Esophagus muscularis mucosa (tissue), 4 donors: ENCODE measurements at regions not wholly inside any gene's neighbourhood (a gene's known extent, or its start where the extent isn't known, plus 50 kb on each side); places are given as distances from the start of the nearest gene placed in this dataset.

Experiments
- EP300 ChIP-seq: sonication (generic); formaldehyde crosslinking; IDR thresholded peaks from one replicate; pipeline ENCODE4 v1.6.1; 2017; ENCODE audit warnings: antibody characterized with exemption
- POLR2AphosphoS5 ChIP-seq, 2 donors: sonication (generic); formaldehyde crosslinking; IDR thresholded peaks; one replicate each; pipeline ENCODE4 v1.6.1; 2017; ENCODE audit warnings: antibody characterized with exemption in 2 of 2
- TF ChIP-seq, protein P1 (sequence below), 3 experiments: fragments of 200-600 bp in 2 of 3; fragments of 450-650 bp in 1 of 3; sonication (generic) in 2 of 3; IDR thresholded peaks; one replicate each; pipeline ENCODE4 v1.5.1; 2017 to 2019; ENCODE audit warnings: antibody characterized with exemption in 3 of 3, mild to moderate bottlenecking in 2 of 3, moderate library complexity in 1 of 3

DNA sequence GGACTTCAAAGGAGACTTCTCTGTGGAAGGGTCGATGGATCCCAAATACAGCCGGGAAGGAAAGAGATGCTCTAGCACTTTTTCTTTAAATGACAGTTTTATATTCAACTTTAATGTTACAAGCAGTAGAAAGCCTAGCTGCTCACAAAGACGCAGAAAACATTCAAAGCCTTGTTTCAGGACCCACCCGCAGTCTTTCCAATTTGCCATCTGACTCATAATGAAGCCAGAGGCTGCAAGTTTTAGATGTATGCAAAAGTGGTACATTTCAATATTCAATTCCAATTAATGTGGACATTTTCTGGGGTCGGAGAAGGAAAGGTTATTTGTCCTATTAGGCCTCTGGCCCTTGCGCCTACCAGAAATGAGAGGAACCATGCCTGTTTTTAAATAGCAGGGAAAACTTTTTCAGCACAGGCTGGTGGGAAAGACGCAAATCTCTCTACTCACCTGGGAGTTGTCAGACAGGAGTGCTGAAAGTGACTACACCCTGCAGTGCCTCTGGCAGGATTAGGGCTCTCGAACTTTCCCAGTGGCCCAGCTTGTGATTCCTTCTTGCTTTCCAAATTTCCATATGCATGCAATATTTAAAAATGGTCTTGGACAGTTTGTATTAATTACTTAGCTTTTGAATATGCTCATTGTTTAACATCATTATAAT is 117.4 kb upstream of the MBNL1 start:
- TF ChIP-seq, protein P1, sequence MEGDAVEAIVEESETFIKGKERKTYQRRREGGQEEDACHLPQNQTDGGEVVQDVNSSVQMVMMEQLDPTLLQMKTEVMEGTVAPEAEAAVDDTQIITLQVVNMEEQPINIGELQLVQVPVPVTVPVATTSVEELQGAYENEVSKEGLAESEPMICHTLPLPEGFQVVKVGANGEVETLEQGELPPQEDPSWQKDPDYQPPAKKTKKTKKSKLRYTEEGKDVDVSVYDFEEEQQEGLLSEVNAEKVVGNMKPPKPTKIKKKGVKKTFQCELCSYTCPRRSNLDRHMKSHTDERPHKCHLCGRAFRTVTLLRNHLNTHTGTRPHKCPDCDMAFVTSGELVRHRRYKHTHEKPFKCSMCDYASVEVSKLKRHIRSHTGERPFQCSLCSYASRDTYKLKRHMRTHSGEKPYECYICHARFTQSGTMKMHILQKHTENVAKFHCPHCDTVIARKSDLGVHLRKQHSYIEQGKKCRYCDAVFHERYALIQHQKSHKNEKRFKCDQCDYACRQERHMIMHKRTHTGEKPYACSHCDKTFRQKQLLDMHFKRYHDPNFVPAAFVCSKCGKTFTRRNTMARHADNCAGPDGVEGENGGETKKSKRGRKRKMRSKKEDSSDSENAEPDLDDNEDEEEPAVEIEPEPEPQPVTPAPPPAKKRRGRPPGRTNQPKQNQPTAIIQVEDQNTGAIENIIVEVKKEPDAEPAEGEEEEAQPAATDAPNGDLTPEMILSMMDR (IDR thresholded peaks at IDR 0.05): no peak
- no peak for TF ChIP-seq EP300
- no peak for TF ChIP-seq POLR2AphosphoS5 (IDR thresholded peaks at IDR 0.05)
